Activated naive CD8-positive, alpha-beta T cell treated with anti-CD3 and anti-CD28 coated beads for 36 hours (primary cell): ENCODE measurements at regions not wholly inside any gene's neighbourhood (a gene's known extent, or its start where the extent isn't known, plus 50 kb on each side); places are given as distances from the start of the nearest gene placed in this dataset.
"Not testable (repeated sequence)": the region's sequence is repeated elsewhere in the genome, so short reads cannot be mapped to it uniquely, and the experiment has no call there.

Experiments
- DNase-seq: peaks from one replicate; pipeline ENCODE4 v3.0.0; 2021
- H3K27ac Mint-ChIP-seq: one replicate; pipeline ENCODE4 v1.8.0; 2022; ENCODE audit warnings: mild to moderate bottlenecking, moderate library complexity, mixed read lengths
- H3K27me3 Mint-ChIP-seq: one replicate; pipeline ENCODE4 v1.8.0; 2022; ENCODE audit warnings: mild to moderate bottlenecking, mixed read lengths
- H3K36me3 Mint-ChIP-seq: one replicate; pipeline ENCODE4 v1.8.0; 2021; ENCODE audit warnings: mild to moderate bottlenecking, mixed read lengths
- H3K4me1 Mint-ChIP-seq: one replicate; pipeline ENCODE4 v1.8.0; 2021; ENCODE audit warnings: mixed read lengths
- H3K4me3 Mint-ChIP-seq: one replicate; pipeline ENCODE4 v1.8.0; 2022; ENCODE audit warnings: mild to moderate bottlenecking, moderate library complexity, mixed read lengths
- H3K9me3 Mint-ChIP-seq: one replicate; pipeline ENCODE4 v1.8.0; 2022; ENCODE audit warnings: mixed read lengths

DNA sequence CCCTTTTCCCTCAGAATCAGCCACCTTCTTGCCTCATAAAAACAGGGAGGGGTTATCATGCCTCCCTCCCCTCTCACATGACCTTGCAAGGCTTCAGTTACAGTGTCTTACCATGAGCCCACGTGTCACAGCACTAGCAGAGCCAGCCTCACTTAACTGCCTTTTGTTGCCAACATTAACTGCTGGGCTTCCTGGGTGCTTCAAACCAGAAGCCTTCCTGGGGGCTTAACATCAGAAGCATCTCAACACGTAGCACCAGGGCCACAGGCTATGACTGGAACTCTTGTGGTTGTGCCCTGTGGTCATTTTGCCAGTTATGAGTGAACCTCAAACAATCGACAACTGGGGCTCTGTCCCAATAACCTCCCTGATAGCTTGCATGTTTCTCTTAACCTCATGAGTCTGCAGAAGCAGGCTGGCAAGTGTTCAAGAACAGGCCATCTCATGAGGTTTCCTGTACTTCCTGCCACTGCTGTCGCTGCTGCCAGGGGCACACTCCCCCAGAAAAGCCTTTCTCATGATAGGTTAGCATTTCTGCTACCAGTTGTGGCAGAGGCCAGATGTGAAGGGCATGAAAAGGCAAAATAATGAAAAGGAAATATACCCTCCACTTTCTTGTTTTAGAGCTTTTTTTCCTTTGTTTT is 132.2 kb downstream of the GLUL start:
- Mint-ChIP-seq H3K36me3 (no peaks in the 10 kb centered on the region), H3K9me3 (no peaks in the 10 kb centered on the region), H3K4me1 (peaks cover 26% of the 10 kb centered on the region), H3K27me3 (no peaks in the 10 kb centered on the region), H3K4me3 (peak overlapping the region; percentile 27), H3K27ac (peak overlapping the region; percentile 90)
- peak; percentile 50 for DNase-seq

- Mint-ChIP-seq H3K27me3 (no peaks in the 10 kb centered on the region), H3K9me3 (no peaks in the 10 kb centered on the region), H3K4me3 (no peak overlapping the region), H3K27ac (no peak overlapping the region), H3K4me1 (peaks cover 26% of the 10 kb centered on the region), H3K36me3 (no peaks in the 10 kb centered on the region)
- DNase-seq: no peak
Measured at GRCh38 chr1:182257369-182258063, 134.1 kb downstream of the GLUL start.

- no peak for DNase-seq
- Mint-ChIP-seq H3K4me3 (no peak overlapping the region), H3K4me1 (peaks cover 21% of the 10 kb centered on the region), H3K27ac (no peak overlapping the region), H3K36me3 (no peaks in the 10 kb centered on the region), H3K9me3 (no peaks in the 10 kb centered on the region), H3K27me3 (no peaks in the 10 kb centered on the region)
Measured at GRCh38 chr1:182256931-182257330, 134.7 kb downstream of the GLUL start.

GRCh38 chr1:182255494-182255893 is 136.1 kb downstream of the GLUL start:
- no peak overlapping the region for H3K27ac Mint-ChIP-seq

DNA sequence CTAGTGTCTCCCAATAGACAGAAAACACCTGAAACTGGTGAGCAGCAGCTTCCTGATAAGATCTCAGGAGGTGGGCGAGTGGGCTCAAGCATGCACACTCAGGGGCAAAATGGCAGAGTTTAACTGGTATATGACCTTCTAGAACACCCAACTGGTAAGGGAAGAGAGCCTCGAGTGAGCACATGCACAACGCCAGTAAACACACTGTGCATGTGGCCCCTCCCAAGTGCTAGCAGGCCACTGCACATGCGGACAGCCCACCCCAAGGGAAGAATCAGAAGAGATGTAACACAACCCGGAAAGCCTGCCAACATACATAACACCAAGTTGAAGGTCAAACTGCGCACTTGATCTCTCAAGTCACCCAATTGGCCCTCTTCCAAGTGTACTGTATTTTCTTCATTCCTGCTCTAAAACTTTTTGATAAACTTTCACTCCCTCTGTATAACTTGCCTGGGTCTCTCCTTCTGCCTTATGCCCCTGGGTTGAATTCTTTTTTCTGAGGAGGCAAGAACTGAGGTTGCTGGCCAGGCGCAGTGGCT is 138.2 kb downstream of the GLUL start:
- no peak for DNase-seq
- no peaks in the 10 kb centered on the region for H3K9me3 Mint-ChIP-seq
- no peak overlapping the region for H3K27ac Mint-ChIP-seq
- H3K4me3 Mint-ChIP-seq: no peak overlapping the region
- H3K4me1 Mint-ChIP-seq: peaks cover 9% of the 10 kb centered on the region
- no peaks in the 10 kb centered on the region for H3K36me3 Mint-ChIP-seq
- H3K27me3 Mint-ChIP-seq: no peaks in the 10 kb centered on the region

More at GRCh38 chr1:182255494-182255893, 136.1 kb downstream of the GLUL start:
- H3K4me1 Mint-ChIP-seq: peaks cover 17% of the 10 kb centered on the region
- no peaks in the 10 kb centered on the region for H3K9me3 Mint-ChIP-seq
- no peak overlapping the region for H3K4me3 Mint-ChIP-seq
- no peaks in the 10 kb centered on the region for H3K36me3 Mint-ChIP-seq
- no peak for DNase-seq
- no peaks in the 10 kb centered on the region for H3K27me3 Mint-ChIP-seq

GRCh38 chr1:182251561-182251960 is 140.0 kb downstream of the GLUL start:
- Mint-ChIP-seq H3K27ac (no peak overlapping the region), H3K36me3 (no peaks in the 10 kb centered on the region), H3K27me3 (no peaks in the 10 kb centered on the region), H3K9me3 (no peaks in the 10 kb centered on the region), H3K4me1 (peaks cover 7% of the 10 kb centered on the region), H3K4me3 (no peak overlapping the region)
- no peak for DNase-seq

DNA sequence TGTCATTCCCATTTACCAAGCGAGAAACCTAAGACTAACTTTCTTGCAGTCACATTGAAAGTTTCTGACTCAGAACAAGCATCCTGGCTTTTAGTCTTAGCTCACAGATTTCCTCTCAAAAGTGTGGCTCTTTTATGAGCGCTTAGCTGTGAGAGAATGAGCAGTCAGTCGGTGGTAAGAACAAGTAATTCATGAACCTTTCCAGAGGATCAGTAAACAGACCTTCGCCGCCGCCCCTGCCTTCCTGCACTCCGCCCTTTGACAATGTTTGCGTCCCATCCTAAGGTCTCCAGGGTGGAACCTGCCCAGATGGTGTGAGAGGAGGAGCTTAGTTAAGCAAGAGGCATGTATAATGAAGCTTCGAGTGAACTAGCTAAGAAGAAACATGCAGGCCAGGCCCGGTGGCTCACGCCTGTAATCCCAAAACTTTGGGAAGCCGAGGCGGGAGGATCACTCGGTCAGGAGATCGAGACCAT is 142.4 kb downstream of the GLUL start:
- Mint-ChIP-seq H3K27ac (no peak overlapping the region), H3K4me1 (peaks cover 7% of the 10 kb centered on the region), H3K4me3 (no peak overlapping the region), H3K9me3 (no peaks in the 10 kb centered on the region), H3K27me3 (no peaks in the 10 kb centered on the region), H3K36me3 (no peaks in the 10 kb centered on the region)
- peak; percentile 14 for DNase-seq

- Mint-ChIP-seq H3K36me3 (no peaks in the 10 kb centered on the region), H3K27me3 (no peaks in the 10 kb centered on the region), H3K9me3 (no peaks in the 10 kb centered on the region), H3K4me3 (no peak overlapping the region), H3K27ac (no peak overlapping the region), H3K4me1 (peaks cover 7% of the 10 kb centered on the region)
- DNase-seq: no peak
Measured at GRCh38 chr1:182248721-182249120, 142.9 kb downstream of the GLUL start.

DNA sequence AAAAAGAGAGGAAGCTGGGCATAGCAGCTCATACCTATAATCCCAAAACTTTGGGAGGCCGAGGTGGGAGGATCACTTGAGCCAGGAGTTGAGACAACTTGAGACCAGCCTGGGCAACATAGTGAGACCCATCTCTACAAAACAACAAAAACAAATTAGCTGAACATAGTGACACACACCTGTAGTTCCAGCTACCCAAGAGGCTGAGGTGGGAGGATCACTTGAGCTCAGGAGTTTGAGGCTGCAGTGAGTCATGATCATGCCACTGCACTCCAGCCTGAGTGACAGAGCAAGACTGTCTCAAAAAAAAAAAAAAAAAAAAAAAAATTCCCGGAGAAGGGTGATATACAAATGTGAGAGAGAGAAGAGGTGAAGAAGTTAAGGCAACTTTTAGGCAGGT is 143.8 kb downstream of the GLUL start:
- DNase-seq: not testable (repeated sequence)

GRCh38 chr1:182246783-182247182 is 144.8 kb downstream of the GLUL start:
- no peaks in the 10 kb centered on the region for H3K27me3 Mint-ChIP-seq
- H3K4me1 Mint-ChIP-seq: peaks cover 7% of the 10 kb centered on the region
- H3K36me3 Mint-ChIP-seq: no peaks in the 10 kb centered on the region
- H3K27ac Mint-ChIP-seq: no peak overlapping the region
- H3K4me3 Mint-ChIP-seq: no peak overlapping the region
- H3K9me3 Mint-ChIP-seq: no peaks in the 10 kb centered on the region
- DNase-seq: no peak

More for the DNA sequence above, 143.8 kb downstream of the GLUL start:
- H3K4me1 Mint-ChIP-seq, H3K9me3 Mint-ChIP-seq, H3K27ac Mint-ChIP-seq, H3K4me3 Mint-ChIP-seq, H3K36me3 Mint-ChIP-seq, H3K27me3 Mint-ChIP-seq: not testable (repeated sequence)

- Mint-ChIP-seq H3K9me3 (no peaks in the 10 kb centered on the region), H3K4me1 (peaks cover 7% of the 10 kb centered on the region), H3K4me3 (no peak overlapping the region), H3K27me3 (no peaks in the 10 kb centered on the region), H3K27ac (no peak overlapping the region), H3K36me3 (no peaks in the 10 kb centered on the region)
- DNase-seq: no peak
Measured at GRCh38 chr1:182245040-182245439, 146.6 kb downstream of the GLUL start.

GRCh38 chr1:182244451-182244850 is 147.1 kb downstream of the GLUL start:
- Mint-ChIP-seq H3K27me3 (no peaks in the 10 kb centered on the region), H3K9me3 (no peaks in the 10 kb centered on the region), H3K4me3 (no peak overlapping the region), H3K27ac (no peak overlapping the region), H3K4me1 (peaks cover 7% of the 10 kb centered on the region), H3K36me3 (no peaks in the 10 kb centered on the region)
- no peak for DNase-seq

GRCh38 chr1:182242641-182243040 is 148.9 kb downstream of the GLUL start:
- H3K27ac Mint-ChIP-seq: no peak overlapping the region
- DNase-seq: no peak
- no peaks in the 10 kb centered on the region for H3K9me3 Mint-ChIP-seq
- H3K4me3 Mint-ChIP-seq: no peak overlapping the region
- no peaks in the 10 kb centered on the region for H3K4me1 Mint-ChIP-seq
- H3K36me3 Mint-ChIP-seq: no peaks in the 10 kb centered on the region
- no peaks in the 10 kb centered on the region for H3K27me3 Mint-ChIP-seq

GRCh38 chr1:182240085-182240484 is 151.5 kb downstream of the GLUL start:
- Mint-ChIP-seq H3K36me3 (no peaks in the 10 kb centered on the region), H3K4me3 (no peak overlapping the region), H3K4me1 (peaks cover 6% of the 10 kb centered on the region), H3K9me3 (no peaks in the 10 kb centered on the region), H3K27me3 (no peaks in the 10 kb centered on the region), H3K27ac (no peak overlapping the region)
- no peak for DNase-seq

DNA sequence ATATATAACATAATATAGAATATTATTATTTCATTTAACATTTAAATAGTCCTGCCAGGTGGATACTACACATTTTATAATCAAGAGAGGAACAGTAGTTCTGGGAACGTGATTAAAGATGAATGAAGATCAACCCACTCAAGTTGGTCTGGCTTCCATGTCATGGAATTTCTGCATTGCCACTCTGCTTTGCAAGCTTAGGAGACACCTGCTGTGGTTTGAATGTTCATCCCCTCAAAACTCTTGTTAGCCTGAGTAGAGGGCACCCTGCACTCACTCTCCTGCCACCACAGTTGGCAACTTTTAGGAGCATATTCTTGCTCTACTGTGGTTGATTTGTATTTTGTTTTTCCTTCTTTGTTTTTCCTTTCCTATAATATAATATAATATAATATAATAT is 153.2 kb downstream of the GLUL start:
- no peak overlapping the region for H3K27ac Mint-ChIP-seq
- no peaks in the 10 kb centered on the region for H3K9me3 Mint-ChIP-seq
- H3K4me1 Mint-ChIP-seq: peaks cover 6% of the 10 kb centered on the region

DNA sequence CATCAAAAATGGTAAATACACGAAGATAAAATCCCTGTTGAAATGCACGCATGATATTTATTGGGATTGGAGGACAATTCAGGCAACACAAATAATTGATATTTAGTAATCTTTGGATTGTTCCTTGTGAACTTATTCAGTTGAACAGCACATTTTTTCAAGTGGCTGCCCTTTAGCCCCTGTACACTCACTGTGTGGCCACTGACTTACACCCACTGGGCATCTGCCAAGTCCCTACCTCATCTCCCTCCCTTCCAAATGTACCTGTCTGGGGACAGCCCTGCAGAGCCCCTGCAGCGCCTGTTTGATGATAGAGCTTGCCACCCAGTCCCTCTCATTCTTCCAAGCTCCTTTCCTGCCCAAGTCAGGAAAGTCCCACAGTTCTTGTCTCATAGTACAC is 154.3 kb downstream of the GLUL start:
- DNase-seq: no peak
- H3K4me3 Mint-ChIP-seq: no peak overlapping the region
- H3K36me3 Mint-ChIP-seq: no peaks in the 10 kb centered on the region
- no peak overlapping the region for H3K27ac Mint-ChIP-seq
- no peaks in the 10 kb centered on the region for H3K27me3 Mint-ChIP-seq
- peaks cover 6% of the 10 kb centered on the region for H3K4me1 Mint-ChIP-seq
- no peaks in the 10 kb centered on the region for H3K9me3 Mint-ChIP-seq

More for the DNA sequence above, 153.2 kb downstream of the GLUL start:
- Mint-ChIP-seq H3K4me3 (no peak overlapping the region), H3K36me3 (no peaks in the 10 kb centered on the region), H3K27me3 (no peaks in the 10 kb centered on the region)
- no peak for DNase-seq
